GM19043 (cell line): ENCODE measurements at regions not wholly inside any gene's neighbourhood (a gene's known extent, or its start where the extent isn't known, plus 50 kb on each side); places are given as distances from the start of the nearest gene placed in this dataset.
"Not testable (repeated sequence)": the region's sequence is repeated elsewhere in the genome, so short reads cannot be mapped to it uniquely, and the experiment has no call there.

Source experiments
- ATAC-seq: cut with Tn5 transposase; IDR thresholded peaks from one replicate; pipeline ENCODE4 v1.9.1; 2021; ENCODE audit warnings: low read depth; ENCODE audit not compliant: unreplicated experiment

GRCh38 chr14:29982171-29982570, 54.5 kb upstream of the PRKD1 start:
- ATAC-seq = no peak

- no peak for ATAC-seq
Observed at GRCh38 chr14:29982993-29983392, 55.3 kb upstream of the PRKD1 start.

GRCh38 chr14:29990344-29990857, 62.8 kb upstream of the PRKD1 start:
- not testable (repeated sequence) for ATAC-seq

- no peak for ATAC-seq
Observed at GRCh38 chr14:29990993-29991392, 63.3 kb upstream of the PRKD1 start.

- no peak for ATAC-seq
Observed at GRCh38 chr14:29993143-29993542, 65.5 kb upstream of the PRKD1 start.

- ATAC-seq = no peak
Observed at GRCh38 chr14:29999013-29999539, 71.4 kb upstream of the PRKD1 start.

- ATAC-seq = no peak
Observed at GRCh38 chr14:30002859-30003258, 75.2 kb upstream of the PRKD1 start.

- no peak for ATAC-seq
Observed at GRCh38 chr14:30005114-30005808, 77.6 kb upstream of the PRKD1 start.

- ATAC-seq = no peak
Observed at GRCh38 chr14:30006695-30007094, 79.0 kb upstream of the PRKD1 start.

- ATAC-seq = no peak
Observed at GRCh38 chr14:30015489-30015888, 87.8 kb upstream of the PRKD1 start.

GRCh38 chr14:30016002-30016401, 88.4 kb upstream of the PRKD1 start:
- no peak for ATAC-seq

- ATAC-seq = no peak
Observed at GRCh38 chr14:30017370-30017993, 89.8 kb upstream of the PRKD1 start.

GRCh38 chr14:30020271-30020670, 92.6 kb upstream of the PRKD1 start:
- no peak for ATAC-seq

- ATAC-seq = no peak
Observed at GRCh38 chr14:30020687-30021086, 93.0 kb upstream of the PRKD1 start.

GRCh38 chr14:30023350-30023749, 95.7 kb upstream of the PRKD1 start:
- not testable (repeated sequence) for ATAC-seq

GRCh38 chr14:30034152-30034551, 106.5 kb upstream of the PRKD1 start:
- ATAC-seq = no peak

- no peak for ATAC-seq
Observed at GRCh38 chr14:30035361-30035760, 107.7 kb upstream of the PRKD1 start.

GRCh38 chr14:30045720-30046119, 118.1 kb upstream of the PRKD1 start:
- ATAC-seq = no peak

- no peak for ATAC-seq
Observed at GRCh38 chr14:30053103-30053502, 125.5 kb upstream of the PRKD1 start.

GRCh38 chr14:30054201-30054600, 126.6 kb upstream of the PRKD1 start:
- no peak for ATAC-seq

GRCh38 chr14:30058401-30058800, 130.8 kb upstream of the PRKD1 start:
- ATAC-seq = no peak

GRCh38 chr14:30063746-30064145, 136.1 kb upstream of the PRKD1 start:
- ATAC-seq = no peak
